Ovary (tissue), 3 donors: ENCODE measurements at regions not wholly inside any gene's neighbourhood (a gene's known extent, or its start where the extent isn't known, plus 50 kb on each side); places are given as distances from the start of the nearest gene placed in this dataset.

ENCODE experiments used
- EP300 ChIP-seq: sonication (generic); formaldehyde crosslinking; IDR thresholded peaks from one replicate; pipeline ENCODE4 v1.6.1; 2017; ENCODE audit warnings: antibody characterized with exemption
- TF ChIP-seq, protein P1 (sequence below), 3 donors: fragments of 450-650 bp in 2 of 3; fragments of 200-600 bp in 1 of 3; IDR thresholded peaks; one replicate each; pipeline versions ENCODE4 v1.5.1 to v1.8.0; 2016 to 2022; ENCODE audit warnings: antibody characterized with exemption in 3 of 3, mild to moderate bottlenecking in 1 of 3
- donor health status: DM: no; HTN: no; CAD: no.

DNA sequence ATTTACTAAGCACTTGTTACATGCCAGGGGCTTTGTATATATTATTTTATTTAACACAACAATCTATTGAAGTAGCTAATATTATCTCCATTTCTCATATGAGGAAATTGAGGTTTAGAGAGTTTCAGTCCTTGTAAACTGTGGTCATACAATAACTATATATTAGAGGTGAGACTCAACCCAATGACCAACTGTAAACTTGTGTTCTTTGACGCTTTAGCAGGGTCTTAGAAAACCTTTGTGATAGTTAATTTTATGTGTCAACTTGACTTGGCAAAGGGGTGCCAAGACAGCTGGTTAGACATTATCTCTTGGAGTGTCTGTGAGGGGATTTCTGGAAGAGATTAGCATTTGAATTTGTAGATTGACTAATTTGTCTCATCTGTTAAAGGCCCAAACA lies 252.4 kb upstream of the B3GALT2 start:
- TF ChIP-seq, protein P1, sequence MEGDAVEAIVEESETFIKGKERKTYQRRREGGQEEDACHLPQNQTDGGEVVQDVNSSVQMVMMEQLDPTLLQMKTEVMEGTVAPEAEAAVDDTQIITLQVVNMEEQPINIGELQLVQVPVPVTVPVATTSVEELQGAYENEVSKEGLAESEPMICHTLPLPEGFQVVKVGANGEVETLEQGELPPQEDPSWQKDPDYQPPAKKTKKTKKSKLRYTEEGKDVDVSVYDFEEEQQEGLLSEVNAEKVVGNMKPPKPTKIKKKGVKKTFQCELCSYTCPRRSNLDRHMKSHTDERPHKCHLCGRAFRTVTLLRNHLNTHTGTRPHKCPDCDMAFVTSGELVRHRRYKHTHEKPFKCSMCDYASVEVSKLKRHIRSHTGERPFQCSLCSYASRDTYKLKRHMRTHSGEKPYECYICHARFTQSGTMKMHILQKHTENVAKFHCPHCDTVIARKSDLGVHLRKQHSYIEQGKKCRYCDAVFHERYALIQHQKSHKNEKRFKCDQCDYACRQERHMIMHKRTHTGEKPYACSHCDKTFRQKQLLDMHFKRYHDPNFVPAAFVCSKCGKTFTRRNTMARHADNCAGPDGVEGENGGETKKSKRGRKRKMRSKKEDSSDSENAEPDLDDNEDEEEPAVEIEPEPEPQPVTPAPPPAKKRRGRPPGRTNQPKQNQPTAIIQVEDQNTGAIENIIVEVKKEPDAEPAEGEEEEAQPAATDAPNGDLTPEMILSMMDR (IDR thresholded peaks at IDR 0.05) = no peak
- no peak for TF ChIP-seq EP300
